ENCODE measurements at regions not wholly inside any gene's neighbourhood (a gene's known extent, or its start where the extent isn't known, plus 50 kb on each side); places are given as distances from the start of the nearest gene placed in this dataset.

DNA sequence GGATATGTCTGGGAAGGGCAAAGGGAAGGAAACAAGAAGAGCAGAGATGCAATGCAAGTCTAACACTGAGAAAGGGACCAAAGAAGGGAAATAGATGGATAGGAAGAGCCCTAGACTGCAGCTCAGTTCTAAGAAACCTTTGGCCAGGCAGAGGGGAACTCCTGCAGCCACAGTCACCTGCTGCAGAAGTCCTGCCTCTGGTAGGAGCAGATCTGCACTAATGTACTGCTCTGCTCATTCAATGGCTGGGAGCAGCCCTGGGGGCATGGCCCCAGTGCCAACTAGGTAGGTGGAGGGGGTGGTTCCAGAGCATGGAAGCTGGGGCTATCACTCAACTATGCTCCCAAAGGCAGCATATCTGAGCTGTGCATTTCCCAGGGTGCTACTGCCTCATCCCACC, 388.9 kb downstream of the PCNX1 start:
- Histone ChIP-seq H3K4me1 (ENCODE audit: insufficient read depth, low read length) (no peaks in the 10 kb centered on the region), H4K91ac (ENCODE audit: insufficient read length, low read depth, low read length) (no peak overlapping the region), H3K56ac (ENCODE audit: insufficient read length, low read depth, low read length) (no peak overlapping the region), H4K5ac (ENCODE audit: insufficient read length, low read depth, low read length) (no peak overlapping the region), H2AFZ (ENCODE audit: low read length) (no peak overlapping the region), H4K8ac (replicated peaks; ENCODE audit: insufficient read length, low read depth, low read length) (no peak overlapping the region), H3K23ac (ENCODE audit: insufficient read length, low read depth, low read length) (no peak overlapping the region), H3T11ph (ENCODE audit: low read length) (no peak overlapping the region), H2BK20ac (ENCODE audit: low read depth, low read length, poor library complexity, severe bottlenecking) (no peak overlapping the region), H4K20me1 (ENCODE audit: control insufficient read depth, insufficient read depth, insufficient read length) (no peaks in the 10 kb centered on the region), H3K27ac (ENCODE audit: insufficient read length, low read depth, low read length) (no peak overlapping the region), H3K4ac (ENCODE audit: low read depth, low read length) (no peak overlapping the region), H2BK15ac (ENCODE audit: low read depth, low read length) (no peak overlapping the region), H2AK5ac (ENCODE audit: insufficient read length, low read length) (no peak overlapping the region), H3K79me2 (ENCODE audit: insufficient read depth, low read length) (no peaks in the 10 kb centered on the region), H3K18ac (ENCODE audit: insufficient read length, low read depth, low read length) (no peak overlapping the region), H3K27me3 (ENCODE audit: insufficient read depth, low read length) (no peaks in the 10 kb centered on the region), H3K14ac (ENCODE audit: insufficient read depth, low read length) (no peak overlapping the region), H2BK120ac (ENCODE audit: low read depth, low read length, poor library complexity, severe bottlenecking) (no peak overlapping the region), H3K23me2 (ENCODE audit: insufficient read length, low read depth, low read length, poor library complexity, severe bottlenecking) (no peaks in the 10 kb centered on the region), H3K4me2 (ENCODE audit: insufficient read depth, insufficient read length, low read length) (no peak overlapping the region), H3K9ac (ENCODE audit: extremely low read depth, insufficient read length, low read length) (no peak overlapping the region), H3K79me1 (ENCODE audit: insufficient read depth, low read depth, low read length, poor library complexity, severe bottlenecking) (no peaks in the 10 kb centered on the region), H2BK12ac (ENCODE audit: insufficient read length, low read depth, low read length) (no peak overlapping the region), H2BK5ac (ENCODE audit: insufficient read length, low read length) (no peak overlapping the region), H3K9me3 (ENCODE audit: control insufficient read depth, low read depth, low read length) (no peaks in the 10 kb centered on the region)
- Mint-ChIP-seq H3K27ac (no peak overlapping the region), H3K9me3 (no peaks in the 10 kb centered on the region; a peak in 1 of 5 replicates), H3K4me1 (peaks cover 0 to under 1% of the 10 kb centered on the region in 2 experiments; a peak in 1 of 4 replicates), H3K4me3 (no peak overlapping the region), H3K36me3 (ENCODE audit: insufficient read depth in 1 of 3, low read depth in 3 of 3) (no peaks in the 10 kb centered on the region), H3K27me3 (ENCODE audit: low read depth) (no peaks in the 10 kb centered on the region)
- DNase-seq: no peak
- no peak for TF ChIP-seq CTCF (conservative IDR thresholded peaks at IDR 0.05)
